IgD-negative memory B cell (primary cell): ENCODE measurements at regions not wholly inside any gene's neighbourhood (a gene's known extent, or its start where the extent isn't known, plus 50 kb on each side); places are given as distances from the start of the nearest gene placed in this dataset.

Experiments
- H3K27ac Mint-ChIP-seq, 3 donors: one replicate each; pipeline ENCODE4 v1.8.0; 2020 to 2022; ENCODE audit warnings: mild to moderate bottlenecking in 3 of 3, mixed read lengths in 3 of 3, moderate library complexity in 1 of 3
- H3K27me3 Mint-ChIP-seq: one replicate; pipeline ENCODE4 v1.8.0; 2021; ENCODE audit warnings: mixed read lengths
- H3K36me3 Mint-ChIP-seq: one replicate; pipeline ENCODE4 v1.8.0; 2020; ENCODE audit warnings: mild to moderate bottlenecking, mixed read lengths
- H3K4me1 Mint-ChIP-seq, 3 donors: one replicate each; pipeline ENCODE4 v1.8.0; 2020 to 2022; ENCODE audit warnings: mixed read lengths in 3 of 3, mild to moderate bottlenecking in 1 of 3
- H3K4me3 Mint-ChIP-seq, 4 donors: one replicate each; pipeline ENCODE4 v1.8.0; 2020 to 2022; ENCODE audit warnings: mild to moderate bottlenecking in 4 of 4, mixed read lengths in 4 of 4, moderate library complexity in 3 of 4
- H3K9me3 Mint-ChIP-seq, 3 donors: one replicate each; pipeline ENCODE4 v1.8.0; 2020 to 2021; ENCODE audit warnings: mixed read lengths in 3 of 3, mild to moderate bottlenecking in 1 of 3

DNA sequence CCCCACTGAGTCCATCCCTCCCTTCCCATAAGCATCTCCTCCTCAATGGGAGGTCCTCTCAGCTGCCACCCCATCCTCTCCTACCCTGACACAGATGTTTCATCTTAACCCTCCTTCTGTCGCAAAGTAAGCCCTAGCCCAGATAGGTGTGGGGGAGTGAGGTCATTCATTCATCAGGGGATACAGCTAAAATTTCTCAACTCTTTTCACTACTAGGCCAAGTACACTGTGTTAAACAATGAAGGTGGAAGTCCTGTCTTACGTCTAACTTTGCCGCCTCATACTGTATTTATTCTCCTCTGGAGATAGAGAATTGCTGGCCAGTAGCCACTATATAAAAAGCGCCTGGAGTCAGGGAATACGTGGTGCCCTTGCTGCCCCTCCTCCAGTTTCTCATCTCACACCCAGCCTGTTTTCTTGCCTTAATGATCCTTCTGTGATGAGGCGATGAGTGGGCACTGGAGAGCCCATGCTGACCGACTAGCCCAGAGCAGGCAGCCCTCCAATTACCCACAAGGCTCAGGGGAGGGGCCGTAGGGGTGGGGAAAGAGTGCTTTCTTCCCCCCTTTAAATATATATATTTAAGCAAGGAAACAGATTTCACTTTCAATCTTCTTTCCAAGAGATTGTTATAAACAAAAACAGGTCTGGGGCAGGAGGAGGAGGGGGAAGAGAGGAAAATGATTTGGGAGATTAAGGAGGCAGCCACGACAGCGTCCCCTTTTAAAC, 149.5 kb downstream of the PJA1 start:
- Mint-ChIP-seq H3K9me3 (peaks cover 4 to 6% (median 4%) of the 10 kb centered on the region in 3 donors), H3K4me3 (no peak overlapping the region), H3K36me3 (no peaks in the 10 kb centered on the region), H3K4me1 (no peaks in the 10 kb centered on the region), H3K27ac (no peak overlapping the region), H3K27me3 (peaks cover 5% of the 10 kb centered on the region)

DNA sequence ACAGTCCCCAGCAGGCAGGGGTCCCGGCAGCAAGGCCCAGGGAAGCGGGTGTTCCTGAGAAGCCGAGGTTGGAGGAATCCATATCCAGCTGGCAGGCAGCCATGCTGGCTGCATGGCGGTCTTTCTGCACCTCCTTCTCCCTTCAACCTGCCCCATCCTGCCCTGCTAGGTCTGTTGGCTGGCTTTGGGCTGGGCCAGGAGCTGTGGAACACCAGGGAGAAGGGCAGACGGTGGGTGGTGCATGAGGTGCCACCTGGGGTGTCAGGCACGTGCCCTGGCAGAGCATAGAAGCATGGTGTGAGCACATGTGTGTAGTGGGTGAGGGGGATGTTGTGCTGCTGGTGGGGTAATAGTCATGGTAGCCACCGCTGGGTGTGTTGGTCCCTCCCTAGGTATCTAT, 150.1 kb downstream of the PJA1 start:
- H3K27me3 Mint-ChIP-seq: peaks cover 5% of the 10 kb centered on the region

DNA sequence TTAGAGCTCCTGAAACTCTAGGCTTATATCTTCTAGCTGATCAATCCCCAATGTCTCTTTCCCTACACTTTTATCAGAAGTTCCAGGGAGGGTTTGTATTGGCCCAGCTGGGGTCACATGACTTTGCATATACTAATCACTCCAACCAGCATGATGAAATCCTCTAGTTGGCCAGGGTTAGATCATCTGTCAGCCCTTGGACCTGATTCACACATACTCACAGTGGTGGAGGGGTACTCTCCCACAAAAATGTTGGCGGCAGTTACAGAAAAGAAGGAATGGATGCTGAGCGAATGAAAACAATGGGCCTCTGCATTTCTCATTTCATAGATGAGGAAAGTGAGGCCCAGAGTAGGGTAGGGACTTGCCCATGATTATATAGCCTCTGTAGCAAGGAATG, 151.1 kb downstream of the PJA1 start:
- peaks cover 5% of the 10 kb centered on the region for H3K27me3 Mint-ChIP-seq
- H3K27ac Mint-ChIP-seq: no peak overlapping the region
- no peak overlapping the region for H3K4me3 Mint-ChIP-seq
- H3K9me3 Mint-ChIP-seq: peaks cover 3 to 6% (median 4%) of the 10 kb centered on the region in 3 donors
- no peaks in the 10 kb centered on the region for H3K36me3 Mint-ChIP-seq
- no peaks in the 10 kb centered on the region for H3K4me1 Mint-ChIP-seq

More for the DNA sequence above, 150.1 kb downstream of the PJA1 start:
- Mint-ChIP-seq H3K36me3 (no peaks in the 10 kb centered on the region), H3K4me3 (no peak overlapping the region), H3K27ac (no peak overlapping the region), H3K4me1 (no peaks in the 10 kb centered on the region), H3K9me3 (peaks cover 4 to 6% (median 4%) of the 10 kb centered on the region in 3 donors)

DNA sequence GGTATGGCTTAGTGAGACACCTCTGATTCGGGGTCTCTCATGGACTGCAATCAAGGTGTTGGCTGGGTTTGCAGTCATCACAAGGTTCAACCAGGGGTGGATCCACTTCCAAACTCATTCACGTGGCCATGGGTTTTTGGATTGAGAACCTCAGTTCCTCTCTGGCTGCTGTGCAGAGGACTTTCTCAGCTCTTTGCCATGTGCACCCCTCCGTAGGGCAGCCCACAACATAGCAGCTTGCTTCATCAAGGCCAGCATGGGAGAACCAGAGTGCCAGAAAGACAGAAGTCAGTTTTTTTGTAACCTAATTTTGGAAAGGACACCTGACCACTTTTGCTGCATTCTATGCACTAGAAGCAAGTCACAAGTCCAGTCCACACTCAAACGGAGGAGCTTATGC, 154.9 kb downstream of the PJA1 start:
- H3K4me1 Mint-ChIP-seq: no peaks in the 10 kb centered on the region
- no peak overlapping the region for H3K4me3 Mint-ChIP-seq
- peaks cover 3 to 11% (median 5%) of the 10 kb centered on the region in 3 donors for H3K9me3 Mint-ChIP-seq
- no peak overlapping the region for H3K27ac Mint-ChIP-seq
- peaks cover 3% of the 10 kb centered on the region for H3K27me3 Mint-ChIP-seq
- H3K36me3 Mint-ChIP-seq: no peaks in the 10 kb centered on the region

DNA sequence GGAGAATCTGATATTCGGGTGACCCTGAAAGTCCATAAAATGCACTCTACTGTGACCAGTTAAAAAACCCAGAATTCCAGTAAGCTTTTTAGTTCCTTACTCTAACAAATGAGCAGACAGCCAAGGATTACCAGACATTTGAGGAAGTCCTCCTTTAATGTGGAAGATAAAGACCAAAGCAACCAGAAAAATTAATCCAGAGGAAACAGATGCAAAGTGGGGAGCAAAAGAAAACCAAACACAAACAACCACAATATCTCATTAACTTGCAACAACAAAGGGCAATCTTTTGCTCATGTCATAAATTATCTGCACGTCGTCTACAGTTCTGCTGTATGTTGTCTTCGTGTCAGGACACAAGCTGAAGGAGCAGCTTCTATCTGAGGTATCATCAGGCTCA, 164.4 kb downstream of the PJA1 start:
- Mint-ChIP-seq H3K36me3 (no peaks in the 10 kb centered on the region), H3K27me3 (peaks cover 3% of the 10 kb centered on the region), H3K4me1 (no peaks in the 10 kb centered on the region), H3K27ac (no peak overlapping the region), H3K9me3 (peaks cover 0 to 1% (median 0%) of the 10 kb centered on the region in 3 donors), H3K4me3 (no peak overlapping the region)

DNA sequence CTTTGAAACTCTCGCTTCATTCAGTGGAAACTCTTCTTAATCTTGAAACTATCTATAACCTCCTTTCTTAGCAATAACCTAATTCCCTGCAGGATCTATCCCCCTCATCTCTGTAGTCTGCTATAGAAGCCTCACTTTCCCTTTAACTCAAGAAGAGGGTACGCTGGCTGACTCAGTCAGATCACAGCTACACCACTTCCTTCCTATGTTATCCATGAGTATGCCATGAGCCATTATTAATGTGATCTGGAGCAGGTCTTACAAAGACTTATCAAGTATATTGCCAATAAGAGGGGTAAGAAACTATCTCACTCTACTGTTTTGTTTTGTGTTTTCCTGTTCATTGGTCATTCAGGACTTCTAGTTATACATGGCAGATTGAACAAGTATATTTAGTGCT, 165.3 kb downstream of the PJA1 start:
- Mint-ChIP-seq H3K36me3 (no peaks in the 10 kb centered on the region), H3K27ac (no peak overlapping the region), H3K27me3 (peaks cover 5% of the 10 kb centered on the region), H3K9me3 (peaks cover 0 to 1% (median 0%) of the 10 kb centered on the region in 3 donors), H3K4me1 (no peaks in the 10 kb centered on the region), H3K4me3 (no peak overlapping the region)

DNA sequence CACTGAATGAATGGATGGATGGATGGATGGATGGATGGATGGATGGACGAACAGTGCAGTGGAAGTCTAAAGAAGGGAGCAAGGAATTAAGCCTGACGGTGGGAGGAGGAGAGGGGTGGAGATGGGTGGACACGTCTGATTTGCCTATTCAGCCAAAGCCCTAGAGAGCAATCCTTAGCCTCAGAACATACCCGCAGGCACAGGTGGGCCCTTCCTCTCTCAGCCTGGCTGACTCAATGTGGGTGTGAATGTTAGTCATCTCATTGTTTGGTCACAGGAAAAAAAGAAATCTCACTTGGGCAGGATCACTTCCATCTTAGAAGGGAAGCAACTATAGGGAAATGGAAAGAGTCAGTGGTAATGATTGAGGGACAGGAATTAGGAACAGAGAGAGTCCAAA, 165.9 kb downstream of the PJA1 start:
- Mint-ChIP-seq H3K4me3 (no peak overlapping the region), H3K4me1 (no peaks in the 10 kb centered on the region), H3K36me3 (no peaks in the 10 kb centered on the region), H3K9me3 (no peaks in the 10 kb centered on the region), H3K27ac (no peak overlapping the region), H3K27me3 (peaks cover 5% of the 10 kb centered on the region)

DNA sequence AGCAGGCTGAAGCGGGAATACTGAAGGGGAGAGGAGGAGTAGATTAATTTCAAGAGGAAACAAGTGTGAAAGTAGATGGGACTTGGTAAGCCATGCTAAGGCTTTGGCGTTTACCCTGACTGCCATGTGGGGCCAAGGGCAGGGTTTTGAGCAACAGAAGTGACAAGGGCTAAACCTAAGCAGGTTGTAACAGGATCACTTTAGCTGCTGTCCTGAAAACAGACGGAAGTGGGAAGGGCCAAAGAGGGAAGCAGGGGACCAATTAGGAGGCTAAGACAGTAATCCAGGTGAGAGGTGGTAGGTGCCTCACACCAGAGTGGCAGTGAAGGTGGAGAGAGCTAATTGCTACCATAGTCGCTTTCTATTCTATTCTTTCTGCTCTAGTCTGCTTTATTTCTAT, 166.5 kb downstream of the PJA1 start:
- H3K4me1 Mint-ChIP-seq: no peaks in the 10 kb centered on the region
- H3K36me3 Mint-ChIP-seq: no peaks in the 10 kb centered on the region
- H3K9me3 Mint-ChIP-seq: no peaks in the 10 kb centered on the region
- no peak overlapping the region for H3K4me3 Mint-ChIP-seq
- peaks cover 5% of the 10 kb centered on the region for H3K27me3 Mint-ChIP-seq
- no peak overlapping the region for H3K27ac Mint-ChIP-seq

DNA sequence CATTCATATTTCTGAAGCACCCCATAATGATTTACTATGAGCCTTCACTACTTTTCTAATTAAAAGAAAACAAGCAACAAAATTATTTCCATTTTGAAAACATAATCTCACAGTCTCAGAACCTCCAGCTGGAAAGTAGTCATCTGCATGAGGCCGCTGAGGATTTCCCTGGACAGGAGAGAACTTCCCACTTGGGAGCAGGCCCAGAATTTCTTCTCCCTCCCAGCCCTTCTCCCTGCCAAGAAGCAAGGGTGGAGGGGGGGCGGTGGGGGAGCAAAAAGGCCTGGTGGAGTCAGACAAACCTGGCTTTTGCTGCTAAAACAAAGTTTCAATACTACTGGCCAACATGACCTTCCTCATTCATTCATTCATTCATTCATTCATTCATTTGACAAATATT, 167.3 kb downstream of the PJA1 start:
- no peak overlapping the region for H3K4me3 Mint-ChIP-seq
- no peaks in the 10 kb centered on the region for H3K36me3 Mint-ChIP-seq
- H3K4me1 Mint-ChIP-seq: no peaks in the 10 kb centered on the region
- peaks cover 5% of the 10 kb centered on the region for H3K27me3 Mint-ChIP-seq
- no peak overlapping the region for H3K27ac Mint-ChIP-seq
- no peaks in the 10 kb centered on the region for H3K9me3 Mint-ChIP-seq

DNA sequence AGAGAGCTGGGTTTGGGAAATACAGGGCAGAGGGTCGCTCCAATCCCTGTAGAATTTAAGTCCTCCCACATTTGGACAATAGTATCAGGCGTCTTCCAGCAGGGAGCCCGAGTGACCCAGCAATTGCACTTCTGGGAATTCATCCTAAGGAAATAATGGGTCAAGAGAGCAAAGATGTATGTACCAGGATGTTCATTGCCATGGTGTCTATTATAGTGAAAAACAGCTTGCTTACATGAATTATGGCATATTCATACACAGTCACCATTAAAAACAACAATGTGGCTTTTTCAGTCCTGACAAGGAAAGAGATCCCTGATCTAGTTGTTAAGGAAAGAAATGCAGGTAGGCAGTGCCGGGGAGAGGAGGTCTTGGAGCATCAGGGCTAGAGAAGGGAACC, 167.7 kb downstream of the PJA1 start:
- H3K9me3 Mint-ChIP-seq: no peaks in the 10 kb centered on the region
- peak overlapping the region in 1 of 3 donors; percentile 55 for H3K27ac Mint-ChIP-seq

DNA sequence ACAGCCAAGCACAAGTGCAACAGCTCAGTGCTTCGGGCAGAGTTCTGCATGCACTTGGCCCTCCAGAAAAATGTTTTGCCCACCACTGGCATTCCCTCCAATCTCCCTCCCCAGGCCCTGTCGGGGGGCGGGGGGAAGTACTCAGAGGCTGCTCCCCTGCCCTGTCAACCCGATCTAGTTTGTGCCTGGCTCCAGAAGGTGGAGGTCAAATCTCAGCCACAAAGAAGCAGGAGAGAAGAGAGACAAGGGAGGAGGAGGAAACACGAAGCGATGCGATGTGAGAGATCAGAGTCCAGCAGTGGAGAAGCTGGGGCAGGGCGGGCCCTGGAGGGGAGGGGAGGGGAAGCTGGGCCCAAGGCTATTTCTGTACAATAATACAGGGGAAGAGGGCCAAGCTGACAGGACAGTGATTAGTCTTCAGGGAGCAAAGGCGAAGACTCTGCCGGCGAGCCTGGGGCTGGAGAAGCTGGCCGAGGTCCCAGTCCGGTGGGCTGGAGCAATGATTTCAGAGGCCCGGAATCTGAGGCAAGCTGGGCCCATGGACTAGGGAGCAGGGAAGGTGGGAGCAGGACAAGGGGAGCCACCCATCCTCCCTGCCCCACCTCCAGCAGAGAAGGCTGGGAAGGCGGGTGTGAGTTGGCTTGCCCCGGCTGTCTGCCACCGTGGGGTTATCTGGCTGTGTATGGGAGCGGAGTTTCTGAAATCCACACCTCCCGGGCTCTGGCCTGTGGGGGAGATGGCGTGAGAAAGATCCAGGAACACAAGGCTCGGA, 167.1 kb downstream of the EFNB1 start:
- Mint-ChIP-seq H3K27me3 (peaks cover 5% of the 10 kb centered on the region), H3K4me3 (peak overlapping the region in 1 of 4 donors; percentile 18), H3K9me3 (no peaks in the 10 kb centered on the region), H3K27ac (no peak overlapping the region), H3K4me1 (no peaks in the 10 kb centered on the region), H3K36me3 (no peaks in the 10 kb centered on the region)

More for the DNA sequence above, 167.7 kb downstream of the PJA1 start:
- no peak overlapping the region for H3K4me3 Mint-ChIP-seq
- no peaks in the 10 kb centered on the region for H3K36me3 Mint-ChIP-seq
- peaks cover 5% of the 10 kb centered on the region for H3K27me3 Mint-ChIP-seq
- no peaks in the 10 kb centered on the region for H3K4me1 Mint-ChIP-seq

DNA sequence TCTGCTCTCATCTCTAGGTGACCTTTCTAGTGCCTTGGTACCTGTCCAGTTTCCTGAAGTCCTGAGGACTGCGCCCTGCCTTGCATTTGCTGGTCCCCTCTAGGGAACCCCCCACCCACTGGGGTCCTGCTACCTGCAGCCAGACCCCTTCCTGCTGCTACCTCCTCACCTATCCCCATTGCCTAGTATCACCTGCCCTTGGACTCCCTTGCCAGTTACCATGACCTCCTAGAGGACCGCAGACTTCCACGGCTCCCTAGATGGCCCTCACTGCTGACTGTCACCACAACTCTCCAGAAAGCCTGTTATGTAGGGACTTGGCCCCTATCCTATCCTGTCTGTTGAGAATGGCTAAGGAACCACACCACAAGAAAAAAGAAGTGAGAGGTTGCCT, 166.6 kb downstream of the EFNB1 start:
- Mint-ChIP-seq H3K9me3 (no peaks in the 10 kb centered on the region), H3K27me3 (peaks cover 5% of the 10 kb centered on the region)

DNA sequence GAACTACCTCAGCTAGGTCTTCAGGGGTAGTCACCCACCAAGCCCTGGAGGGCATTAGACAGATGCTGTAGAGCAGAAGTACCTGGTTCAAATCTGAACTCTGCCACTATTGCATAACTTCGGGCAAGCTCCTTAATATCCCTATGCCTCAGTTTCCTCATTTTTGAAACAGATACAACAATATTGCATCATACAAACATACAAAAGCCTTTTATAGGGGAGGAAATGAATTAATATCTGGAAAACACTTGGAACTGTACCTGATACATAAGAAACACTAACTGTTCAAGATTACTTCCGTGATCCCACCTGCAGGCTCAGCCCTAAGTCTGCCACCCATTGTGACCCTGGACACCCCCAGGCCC, 166.1 kb downstream of the EFNB1 start:
- no peaks in the 10 kb centered on the region for H3K4me1 Mint-ChIP-seq
- no peaks in the 10 kb centered on the region for H3K36me3 Mint-ChIP-seq
- H3K4me3 Mint-ChIP-seq: no peak overlapping the region
- H3K27me3 Mint-ChIP-seq: peaks cover 5% of the 10 kb centered on the region
- H3K27ac Mint-ChIP-seq: no peak overlapping the region
- no peaks in the 10 kb centered on the region for H3K9me3 Mint-ChIP-seq

More for the DNA sequence above, 166.6 kb downstream of the EFNB1 start:
- Mint-ChIP-seq H3K36me3 (no peaks in the 10 kb centered on the region), H3K27ac (no peak overlapping the region), H3K4me1 (no peaks in the 10 kb centered on the region), H3K4me3 (no peak overlapping the region)

DNA sequence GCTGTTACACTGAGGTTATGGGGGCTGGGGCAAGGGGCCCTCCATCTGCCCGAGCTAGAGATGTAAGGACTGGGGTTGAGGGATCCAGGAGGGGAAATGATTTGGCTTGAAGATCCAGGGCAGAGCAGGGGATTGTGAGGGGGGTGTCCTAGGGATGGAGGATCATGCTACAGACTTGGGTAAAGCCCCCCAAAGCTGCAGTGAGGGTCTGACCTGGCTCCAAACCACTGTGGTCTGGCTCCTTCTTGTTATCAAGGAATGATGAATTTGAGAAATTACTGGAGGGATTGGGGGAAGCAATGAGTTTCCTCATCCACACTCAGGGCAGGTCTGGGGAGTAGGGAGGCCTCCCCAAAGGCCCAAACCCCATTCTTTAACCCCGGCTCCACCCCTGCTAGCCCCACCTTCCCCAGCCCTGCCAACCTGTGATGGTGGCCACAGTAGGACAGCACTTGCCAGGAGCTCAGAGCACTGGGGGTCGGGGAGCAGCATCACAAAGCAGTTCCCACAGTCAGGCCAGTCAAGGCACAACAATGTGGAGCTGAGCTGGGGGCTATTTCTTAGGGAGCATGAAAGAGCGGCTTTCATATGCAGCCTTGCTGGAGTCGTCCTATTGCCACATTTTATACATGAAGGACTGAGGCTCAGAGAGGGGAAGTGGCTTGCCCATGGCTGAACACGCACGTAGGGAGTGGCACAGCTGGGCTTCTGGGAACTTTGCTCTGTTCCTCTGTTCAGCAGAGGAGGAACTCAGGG, 165.5 kb downstream of the EFNB1 start:
- no peak overlapping the region for H3K27ac Mint-ChIP-seq
- no peaks in the 10 kb centered on the region for H3K36me3 Mint-ChIP-seq
- H3K4me1 Mint-ChIP-seq: no peaks in the 10 kb centered on the region
- no peak overlapping the region for H3K4me3 Mint-ChIP-seq
- H3K27me3 Mint-ChIP-seq: peaks cover 5% of the 10 kb centered on the region
- no peaks in the 10 kb centered on the region for H3K9me3 Mint-ChIP-seq

DNA sequence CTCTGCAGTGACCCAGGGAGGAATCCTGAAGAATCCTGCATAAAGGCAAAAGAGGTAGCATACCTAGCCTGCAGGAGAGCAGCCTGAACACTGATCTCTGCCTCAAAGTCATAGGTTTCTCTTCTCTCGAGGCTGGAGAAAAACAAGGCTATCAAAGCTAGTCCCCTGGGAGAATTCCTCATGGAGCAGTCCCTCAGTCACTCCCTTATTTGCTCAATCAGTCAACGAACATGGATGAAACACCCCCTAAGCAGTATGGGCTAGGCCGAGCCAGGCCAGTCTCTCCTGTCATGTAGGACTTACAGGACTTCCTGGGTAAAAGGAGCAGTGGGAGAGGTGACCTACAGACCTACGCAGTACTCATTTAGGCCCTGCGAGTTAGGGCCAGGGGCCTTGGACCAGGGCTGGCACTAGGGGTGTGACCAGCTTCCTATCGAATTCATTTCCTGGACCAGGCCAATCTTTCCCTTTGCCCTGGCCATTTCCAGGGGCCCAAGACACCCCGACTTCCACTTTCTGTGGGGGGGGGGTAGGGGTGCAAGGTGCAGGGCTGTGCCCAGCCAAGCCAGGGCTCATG, 164.1 kb downstream of the EFNB1 start:
- peaks cover 5% of the 10 kb centered on the region for H3K27me3 Mint-ChIP-seq
- H3K9me3 Mint-ChIP-seq: no peaks in the 10 kb centered on the region
- peak overlapping the region in 1 of 3 donors; percentile 32 for H3K27ac Mint-ChIP-seq
- H3K4me3 Mint-ChIP-seq: no peak overlapping the region
- no peaks in the 10 kb centered on the region for H3K36me3 Mint-ChIP-seq
- H3K4me1 Mint-ChIP-seq: no peaks in the 10 kb centered on the region
